Aorta (tissue), 5 donors: ENCODE measurements at regions not wholly inside any gene's neighbourhood (a gene's known extent, or its start where the extent isn't known, plus 50 kb on each side); places are given as distances from the start of the nearest gene placed in this dataset.

Experiments used
- ATAC-seq: fragments of 200-7000 bp; cut with Tn5 transposase; one replicate; pipeline ENCODE4 v1.9.1; 2022; ENCODE audit warnings: moderate library complexity; ENCODE audit not compliant: low FRiP score
- DNase-seq, 2 donors: peaks; one replicate each; pipeline ENCODE4 v3.0.0-alpha.2; 2020
- H3K27ac ChIP-seq, 2 donors: one replicate each; pipeline ENCODE4 v1.5.1; 2013; ENCODE audit warnings: low read length in 2 of 2, mild to moderate bottlenecking in 2 of 2, moderate library complexity in 2 of 2, control low read depth in 1 of 2, inconsistent platforms in 1 of 2, low read depth in 1 of 2
- H3K27me3 ChIP-seq, 2 donors: one replicate each; pipeline ENCODE4 v1.6.1; 2013; ENCODE audit warnings: control low read depth in 1 of 2, low read length in 1 of 2, mild to moderate bottlenecking in 1 of 2, moderate library complexity in 1 of 2; ENCODE audit not compliant: insufficient read depth in 2 of 2, control insufficient read depth in 1 of 2
- H3K36me3 ChIP-seq, 2 donors: one replicate each; pipeline ENCODE4 v1.6.1; 2013; ENCODE audit warnings: control low read depth in 1 of 2, low read length in 1 of 2, mild to moderate bottlenecking in 1 of 2; ENCODE audit not compliant: insufficient read depth in 2 of 2, control insufficient read depth in 1 of 2
- H3K4me1 ChIP-seq, 2 donors: one replicate each; pipeline ENCODE4 v1.6.1; 2013; ENCODE audit warnings: low read length in 2 of 2, control low read depth in 1 of 2, mild to moderate bottlenecking in 1 of 2, moderate library complexity in 1 of 2; ENCODE audit not compliant: insufficient read depth in 2 of 2, control insufficient read depth in 1 of 2
- H3K4me3 ChIP-seq, 2 donors: one replicate each; pipeline ENCODE4 v1.5.1; 2013; ENCODE audit warnings: low read length in 2 of 2, control low read depth in 1 of 2, mild to moderate bottlenecking in 1 of 2
- H3K9me3 ChIP-seq: one replicate; pipeline ENCODE4 v1.6.1; 2013; ENCODE audit warnings: mild to moderate bottlenecking, low read length; ENCODE audit not compliant: control insufficient read depth
- WGBS, 2 donors: extraction: QIAGEN DNeasy Blood & Tissue Kit; methylation state at CpG; one replicate each; pipeline ENCODE4 v1.1.7; 2013; 5-methylcytosine and 5-hydroxymethylcytosine counted together
- intact Hi-C, 2 donors: fragments of 100-400 bp; cut with DNase I; formaldehyde crosslinking; loops; one replicate each; pipeline versions ENCODE4 v1.14.2 to v1.15.0; 2022
- donor health status: healthy with polysubstance abuse.
- donor health status: Bipolar disorder and iron deficiency.
- donor health status: DM: no; HTN: no; CAD: no.
- donor health status: DM: no; HTN: no; CAD: no.
- donor health status: DM: yes; HTN: yes; CAD: no.

DNA sequence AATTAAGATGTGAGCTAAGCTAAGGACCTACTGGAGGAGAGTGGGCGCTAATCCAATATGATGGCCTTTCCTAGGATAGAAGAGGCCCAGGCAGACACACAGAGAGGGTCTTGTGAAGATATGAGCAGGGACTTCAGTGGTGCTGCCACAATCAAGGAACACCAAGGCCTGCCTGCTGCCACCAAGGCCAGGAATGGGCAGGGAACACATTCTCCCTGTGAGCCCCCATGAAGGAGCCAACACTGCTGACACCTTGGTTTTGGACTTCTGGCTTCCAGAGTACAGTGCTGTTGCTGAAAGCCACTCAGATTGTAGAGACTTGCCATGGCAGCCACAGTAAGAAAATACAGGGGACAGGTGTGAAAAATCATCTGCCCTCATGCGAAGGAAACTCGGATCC lies 73.1 kb upstream of the IRX1 start:
- ATAC-seq (no peak), DNase-seq (no peak)
- no peaks in the 10 kb centered on the region for H3K36me3 ChIP-seq
- H3K4me1 ChIP-seq, result no peaks in the 10 kb centered on the region
- H3K27ac ChIP-seq, result no peak overlapping the region
- H3K4me3 ChIP-seq, result no peak overlapping the region
- no peaks in the 10 kb centered on the region for H3K9me3 ChIP-seq
- intact Hi-C loops, result no loop called here
- 76 to 100% methylated on average over 3 of the region's 3 CpGs for WGBS, 2 donors
- no peaks in the 10 kb centered on the region for H3K27me3 ChIP-seq

DNA sequence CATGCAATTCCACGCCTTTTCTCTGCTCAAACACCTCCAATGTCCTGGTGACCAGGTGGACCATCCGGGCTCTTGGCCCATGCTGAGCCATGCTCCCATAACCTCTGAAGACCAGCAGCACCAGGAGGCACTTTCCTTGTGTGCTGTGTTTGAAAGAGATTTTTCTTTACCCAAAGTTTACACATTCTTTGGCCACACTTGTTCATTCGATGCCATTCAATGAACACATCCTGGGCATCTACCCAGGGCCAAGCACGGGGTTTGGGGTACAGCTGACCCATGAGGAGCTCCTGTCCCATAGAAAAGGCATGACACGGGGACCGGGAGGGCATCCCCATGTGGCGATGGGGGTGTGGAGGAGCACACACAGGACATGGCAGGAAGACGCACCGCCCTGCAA lies 77.1 kb upstream of the IRX1 start:
- no peaks in the 10 kb centered on the region for H3K27me3 ChIP-seq
- DNase-seq, result no peak

DNA sequence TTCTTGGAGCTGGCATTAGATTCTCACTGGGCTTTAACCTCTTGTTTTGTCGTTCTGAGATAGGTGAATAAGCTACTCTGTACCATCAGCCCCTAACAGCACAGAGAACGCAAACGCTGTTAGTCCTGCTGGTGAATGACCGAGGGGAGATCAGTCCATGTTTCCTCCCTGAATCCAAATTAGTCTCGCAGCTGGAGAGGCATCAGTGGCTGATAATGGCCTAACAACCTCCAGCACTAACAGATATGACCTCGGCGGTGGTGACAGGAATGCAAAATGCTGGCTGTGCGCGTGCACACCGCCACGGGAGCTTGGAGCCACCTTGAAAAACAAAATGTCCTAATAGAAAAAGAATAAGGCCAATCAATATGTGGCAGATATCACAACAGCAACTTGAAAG lies 77.6 kb upstream of the IRX1 start:
- H3K27me3 ChIP-seq, result no peaks in the 10 kb centered on the region
- WGBS, 2 donors, result 83 to 87% methylated on average over 11 of the region's 11 CpGs
- no peaks in the 10 kb centered on the region for H3K36me3 ChIP-seq
- no peaks in the 10 kb centered on the region for H3K9me3 ChIP-seq
- no peak overlapping the region for H3K4me3 ChIP-seq
- no peak for ATAC-seq
- intact Hi-C loops, result no loop called here
- DNase-seq, result no peak
- H3K27ac ChIP-seq, result no peak overlapping the region
- no peaks in the 10 kb centered on the region for H3K4me1 ChIP-seq

More for the DNA sequence above, 77.1 kb upstream of the IRX1 start:
- H3K4me1 ChIP-seq, result no peaks in the 10 kb centered on the region
- no peaks in the 10 kb centered on the region for H3K36me3 ChIP-seq
- no peaks in the 10 kb centered on the region for H3K9me3 ChIP-seq
- H3K4me3 ChIP-seq, result no peak overlapping the region
- intact Hi-C loops, result no loop called here
- WGBS, 2 donors, result 92 to 95% methylated on average over 9 of the region's 9 CpGs
- H3K27ac ChIP-seq, result no peak overlapping the region
- no peak for ATAC-seq

DNA sequence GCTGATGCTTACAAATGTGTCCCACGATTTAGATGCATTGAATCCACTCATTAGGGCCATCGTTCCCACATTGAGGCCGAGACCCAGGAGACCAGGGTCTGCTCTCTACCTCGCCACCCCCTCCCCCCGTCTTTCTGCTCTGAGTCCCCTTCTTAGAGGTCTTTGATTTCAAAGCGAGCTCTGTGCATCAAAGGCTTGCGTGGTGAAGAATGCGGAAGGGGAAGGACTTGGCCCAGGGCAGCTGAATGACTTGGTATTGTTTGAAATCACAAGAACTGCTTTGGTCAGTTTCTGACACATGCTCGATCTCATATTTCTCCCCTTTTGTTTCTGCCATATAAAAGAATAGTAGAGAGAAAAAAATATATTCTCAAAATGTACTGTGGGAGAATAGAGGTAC lies 78.3 kb upstream of the IRX1 start:
- WGBS, 2 donors, result 34 to 36% methylated on average over 9 of the region's 9 CpGs
- intact Hi-C loops, result no loop called here
- no peaks in the 10 kb centered on the region for H3K4me1 ChIP-seq
- no peak overlapping the region for H3K27ac ChIP-seq
- no peaks in the 10 kb centered on the region for H3K36me3 ChIP-seq
- ATAC-seq, result no peak
- H3K4me3 ChIP-seq, result no peak overlapping the region
- no peaks in the 10 kb centered on the region for H3K9me3 ChIP-seq
- no peak for DNase-seq
- H3K27me3 ChIP-seq, result no peaks in the 10 kb centered on the region

DNA sequence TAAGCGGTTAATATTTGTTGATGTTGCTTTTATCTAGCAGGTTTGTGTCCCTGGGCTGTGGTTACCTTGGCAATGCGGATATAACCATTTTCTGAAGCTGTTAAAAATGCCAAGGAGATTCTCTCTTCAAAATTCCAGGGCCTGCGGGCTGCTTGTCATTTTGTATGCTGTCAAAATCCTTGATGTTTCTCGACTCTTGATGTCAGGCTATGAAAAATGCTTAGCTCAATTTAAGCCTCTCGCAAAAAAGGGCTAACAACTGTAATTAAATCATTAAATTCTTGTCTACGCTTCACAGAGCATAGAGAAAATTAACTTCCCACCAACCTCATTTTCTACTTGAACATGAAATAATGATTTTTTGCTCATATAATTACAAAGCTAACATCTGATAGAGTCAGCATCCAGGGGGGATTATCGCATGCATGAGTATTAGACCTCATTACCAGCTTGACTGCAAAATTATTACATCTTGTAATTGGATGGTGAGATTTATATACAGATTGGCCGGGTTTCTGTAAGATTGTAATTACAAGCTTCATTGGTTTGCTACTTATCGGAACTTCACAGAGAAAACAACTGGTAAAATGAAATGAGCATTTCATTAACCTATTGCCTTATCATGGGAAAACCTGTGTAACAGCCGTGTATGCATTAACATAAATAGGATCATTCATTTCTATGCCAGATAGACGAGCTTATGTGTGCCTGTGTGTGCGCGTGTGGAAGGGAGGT lies 83.1 kb upstream of the IRX1 start:
- ATAC-seq (no peak), DNase-seq (no peak)
- Histone ChIP-seq H3K4me1 (no peaks in the 10 kb centered on the region), H3K36me3 (no peaks in the 10 kb centered on the region), H3K9me3 (peaks cover 1% of the 10 kb centered on the region), H3K27me3 (no peaks in the 10 kb centered on the region), H3K4me3 (no peak overlapping the region), H3K27ac (no peak overlapping the region)
- intact Hi-C loops, result no loop called here
- WGBS, 2 donors, result 75 to 81% methylated on average over 13 of the region's 13 CpGs

DNA sequence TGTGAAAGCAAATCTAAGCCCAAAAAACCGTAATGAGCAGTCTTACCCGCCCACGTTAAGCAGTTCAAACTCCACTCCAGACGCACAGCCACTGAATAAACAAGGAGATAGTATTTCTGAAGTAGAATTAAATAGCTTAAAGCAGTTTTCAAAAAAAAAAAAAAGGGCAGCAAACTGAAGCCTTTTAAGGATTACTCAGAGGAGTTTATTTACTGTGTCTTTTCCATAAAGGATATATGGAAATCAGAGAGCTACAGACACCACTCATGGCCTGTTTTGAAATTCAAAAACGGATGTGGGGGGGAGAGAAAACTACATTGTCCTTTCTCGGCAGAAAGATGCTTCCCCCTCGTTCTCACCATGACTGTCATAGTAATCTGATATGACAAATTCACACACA lies 83.7 kb upstream of the IRX1 start:
- no peaks in the 10 kb centered on the region for H3K36me3 ChIP-seq
- H3K27me3 ChIP-seq, result no peaks in the 10 kb centered on the region
- ATAC-seq (no peak), DNase-seq (no peak)
- 11 to 12% methylated on average over 7 of the region's 7 CpGs for WGBS, 2 donors
- H3K4me3 ChIP-seq, result no peak overlapping the region
- no peak overlapping the region for H3K27ac ChIP-seq
- H3K4me1 ChIP-seq, result no peaks in the 10 kb centered on the region
- intact Hi-C loops, result no loop called here
- peaks cover 1% of the 10 kb centered on the region for H3K9me3 ChIP-seq

DNA sequence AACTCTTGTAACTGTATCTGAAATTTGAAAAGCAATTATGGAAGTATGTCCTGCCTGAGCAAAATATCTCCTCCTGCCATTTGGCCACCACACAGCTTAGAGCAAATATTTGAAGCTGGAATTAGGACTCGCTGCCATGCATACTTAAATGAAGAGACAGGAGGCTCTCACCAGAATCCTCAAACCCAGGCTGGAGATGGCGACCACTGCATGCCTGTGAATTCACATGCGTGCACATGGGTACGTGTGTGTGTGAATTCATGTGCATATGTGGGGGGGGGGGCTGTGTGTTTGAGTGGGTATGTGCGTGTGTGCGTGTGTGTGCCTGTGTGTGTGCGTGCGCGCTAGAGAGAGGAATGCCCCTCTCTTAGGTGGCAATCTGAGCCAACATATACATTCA lies 84.1 kb upstream of the IRX1 start:
- Histone ChIP-seq H3K27ac (no peak overlapping the region), H3K9me3 (peaks cover 1% of the 10 kb centered on the region), H3K4me3 (no peak overlapping the region), H3K36me3 (no peaks in the 10 kb centered on the region), H3K4me1 (no peaks in the 10 kb centered on the region), H3K27me3 (no peaks in the 10 kb centered on the region)
- no peak for DNase-seq
- no peak for ATAC-seq
- 33 to 34% methylated on average over 9 of the region's 9 CpGs for WGBS, 2 donors
- intact Hi-C loops, result no loop called here

DNA sequence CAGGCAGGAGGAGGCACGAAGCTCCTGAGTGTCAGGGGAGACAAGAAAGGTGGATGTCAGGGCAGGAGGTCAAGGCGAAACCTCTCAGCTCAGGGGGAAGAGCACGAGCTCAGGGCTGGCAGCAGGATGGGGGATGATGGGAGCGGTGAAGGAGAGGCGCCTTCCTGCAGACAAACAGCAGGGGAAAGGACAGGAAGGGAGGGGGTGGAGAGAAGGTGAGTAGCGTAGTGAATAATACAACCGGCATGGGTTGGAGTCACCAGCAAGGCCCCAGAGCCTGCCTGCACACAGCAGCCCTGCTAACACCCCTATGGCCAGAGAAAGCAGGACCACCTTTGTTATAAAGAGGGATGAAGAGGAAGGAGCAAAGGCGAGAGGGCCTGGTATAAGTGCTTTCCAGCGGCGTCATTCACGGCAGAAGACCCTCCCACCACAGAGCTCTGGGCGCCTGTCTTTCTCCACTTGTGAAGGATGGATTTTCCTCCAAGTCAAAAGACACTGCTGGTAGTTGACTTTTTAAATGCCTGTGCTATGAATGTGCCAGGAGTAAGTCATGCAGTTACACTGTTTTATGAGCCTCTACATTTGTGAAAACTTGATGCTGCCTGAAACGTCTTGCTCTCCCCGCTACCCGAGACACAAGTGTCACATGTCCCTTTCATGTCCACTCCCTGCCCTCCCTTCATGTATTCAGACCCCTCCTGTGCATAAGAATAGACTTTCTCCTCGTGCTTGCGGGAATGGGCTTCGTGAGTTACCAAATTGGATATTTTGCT lies 84.8 kb upstream of the IRX1 start:
- intact Hi-C loops, result no loop called here
- peaks cover 1% of the 10 kb centered on the region for H3K9me3 ChIP-seq
- no peaks in the 10 kb centered on the region for H3K36me3 ChIP-seq
- no peak overlapping the region for H3K27ac ChIP-seq
- no peaks in the 10 kb centered on the region for H3K4me1 ChIP-seq
- no peak overlapping the region for H3K4me3 ChIP-seq
- ATAC-seq (no peak), DNase-seq (no peak)
- H3K27me3 ChIP-seq, result no peaks in the 10 kb centered on the region
- 64 to 76% methylated on average over 18 of the region's 18 CpGs for WGBS, 2 donors

DNA sequence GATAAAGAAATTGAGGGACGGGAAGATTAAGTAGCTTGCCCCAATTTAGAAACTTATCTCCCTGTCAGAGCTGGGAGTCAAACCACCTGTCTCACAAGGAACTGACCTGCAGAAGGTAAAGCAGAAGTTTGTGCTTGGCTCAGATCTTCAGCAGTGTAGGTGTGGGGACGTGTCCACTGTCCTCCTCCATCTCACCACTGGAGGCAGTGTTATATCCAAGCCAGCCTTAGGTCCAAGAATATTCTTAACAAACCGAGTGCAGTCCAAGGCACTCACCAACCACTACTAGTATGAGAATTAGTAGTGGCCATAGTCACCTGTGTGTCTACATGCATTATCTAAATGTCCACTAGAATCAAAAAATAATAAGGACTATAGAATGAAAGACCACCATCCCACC lies 86.3 kb upstream of the IRX1 start:
- DNase-seq (no peak), ATAC-seq (no peak)
- no peak overlapping the region for H3K27ac ChIP-seq
- no peaks in the 10 kb centered on the region for H3K36me3 ChIP-seq
- no peaks in the 10 kb centered on the region for H3K27me3 ChIP-seq
- no peaks in the 10 kb centered on the region for H3K4me1 ChIP-seq
- intact Hi-C loops, result loop anchor here in 1 of 2 donors (10.0 kb wide), 1 partner anchor 336 kb away; no protein-coding TSS in a partner anchor
- no peak overlapping the region for H3K4me3 ChIP-seq
- H3K9me3 ChIP-seq, result peaks cover 1% of the 10 kb centered on the region
- WGBS, 2 donors, result 86 to 87% methylated on average over 3 of the region's 3 CpGs
